Uterus (tissue), 2 donors: ENCODE measurements at regions not wholly inside any gene's neighbourhood (a gene's known extent, or its start where the extent isn't known, plus 50 kb on each side); places are given as distances from the start of the nearest gene placed in this dataset.

ENCODE experiments used
- POLR2A ChIP-seq, 2 donors: fragments of 450-650 bp; IDR thresholded peaks; one replicate each; pipeline ENCODE4 v1.6.1; 2016; ENCODE audit warnings: antibody characterized with exemption in 2 of 2, mild to moderate bottlenecking in 1 of 2, moderate library complexity in 1 of 2
- TF ChIP-seq, protein P1 (sequence below), 4 experiments: fragments of 200-600 bp in 2 of 4; fragments of 450-650 bp in 2 of 4; sonication (generic) in 2 of 4; IDR thresholded peaks; one replicate each; pipeline ENCODE4 v1.5.1; 2016 to 2019; ENCODE audit warnings: antibody characterized with exemption in 4 of 4, mild to moderate bottlenecking in 2 of 4, moderate library complexity in 1 of 4

DNA sequence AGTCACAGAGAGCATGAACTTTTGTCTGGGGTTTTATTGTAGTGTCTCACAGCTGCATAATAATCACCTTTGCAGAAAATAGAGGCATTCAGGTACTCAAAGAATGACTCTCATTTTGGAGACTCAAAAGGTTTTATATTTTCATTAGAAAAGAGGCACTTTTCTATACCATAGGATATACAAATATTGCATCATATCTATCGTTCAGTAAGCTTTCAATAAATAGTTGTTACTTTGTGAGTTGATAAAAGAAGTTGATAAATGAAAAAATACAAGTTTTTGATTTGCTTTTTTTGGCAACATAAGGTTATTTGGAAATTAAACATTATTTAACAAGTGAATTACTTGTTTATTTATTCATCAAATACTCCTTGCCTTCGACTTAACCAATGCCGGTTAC, 279.9 kb downstream of the ARL4A start:
- TF ChIP-seq, protein P1, sequence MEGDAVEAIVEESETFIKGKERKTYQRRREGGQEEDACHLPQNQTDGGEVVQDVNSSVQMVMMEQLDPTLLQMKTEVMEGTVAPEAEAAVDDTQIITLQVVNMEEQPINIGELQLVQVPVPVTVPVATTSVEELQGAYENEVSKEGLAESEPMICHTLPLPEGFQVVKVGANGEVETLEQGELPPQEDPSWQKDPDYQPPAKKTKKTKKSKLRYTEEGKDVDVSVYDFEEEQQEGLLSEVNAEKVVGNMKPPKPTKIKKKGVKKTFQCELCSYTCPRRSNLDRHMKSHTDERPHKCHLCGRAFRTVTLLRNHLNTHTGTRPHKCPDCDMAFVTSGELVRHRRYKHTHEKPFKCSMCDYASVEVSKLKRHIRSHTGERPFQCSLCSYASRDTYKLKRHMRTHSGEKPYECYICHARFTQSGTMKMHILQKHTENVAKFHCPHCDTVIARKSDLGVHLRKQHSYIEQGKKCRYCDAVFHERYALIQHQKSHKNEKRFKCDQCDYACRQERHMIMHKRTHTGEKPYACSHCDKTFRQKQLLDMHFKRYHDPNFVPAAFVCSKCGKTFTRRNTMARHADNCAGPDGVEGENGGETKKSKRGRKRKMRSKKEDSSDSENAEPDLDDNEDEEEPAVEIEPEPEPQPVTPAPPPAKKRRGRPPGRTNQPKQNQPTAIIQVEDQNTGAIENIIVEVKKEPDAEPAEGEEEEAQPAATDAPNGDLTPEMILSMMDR (IDR thresholded peaks at IDR 0.05): no peak
- no peak for TF ChIP-seq POLR2A (IDR thresholded peaks at IDR 0.05)
